Liver (tissue), 8 donors: ENCODE measurements at regions not wholly inside any gene's neighbourhood (a gene's known extent, or its start where the extent isn't known, plus 50 kb on each side); places are given as distances from the start of the nearest gene placed in this dataset.

Experiments used
- DNase-seq: peaks from one replicate; pipeline ENCODE4 v3.0.0-alpha.2; 2017; ENCODE audit warnings: low spot score
- H3K27ac ChIP-seq, 2 donors: one replicate each; pipeline ENCODE4 v1.7.0; 2013; ENCODE audit warnings: inconsistent platforms in 2 of 2, low read length in 2 of 2, control low read depth in 1 of 2, low read depth in 1 of 2, mild to moderate bottlenecking in 1 of 2
- H3K27me3 ChIP-seq, 4 donors: one replicate each; pipeline versions ENCODE4 v1.6.1 to v1.7.0; 2013; ENCODE audit warnings: low read length in 3 of 4, inconsistent platforms in 1 of 4, mild to moderate bottlenecking in 1 of 4, moderate library complexity in 1 of 4; ENCODE audit not compliant: control insufficient read depth in 4 of 4, insufficient read depth in 4 of 4
- H3K36me3 ChIP-seq, 4 donors: one replicate each; pipeline versions ENCODE4 v1.6.1 to v1.7.0; 2013; ENCODE audit warnings: low read length in 3 of 4, mild to moderate bottlenecking in 3 of 4, low read depth in 1 of 4, moderate library complexity in 1 of 4; ENCODE audit not compliant: control insufficient read depth in 4 of 4, insufficient read depth in 3 of 4
- H3K4me1 ChIP-seq, 4 donors: one replicate each; pipeline versions ENCODE4 v1.6.1 to v1.7.0; 2013; ENCODE audit warnings: low read length in 3 of 4, mild to moderate bottlenecking in 3 of 4, moderate library complexity in 1 of 4; ENCODE audit not compliant: control insufficient read depth in 4 of 4, insufficient read depth in 4 of 4
- H3K4me3 ChIP-seq, 3 donors: one replicate each; pipeline versions ENCODE4 v1.6.1 to v1.7.0; 2013; ENCODE audit warnings: low read length in 3 of 3, control low read depth in 1 of 3, low read depth in 1 of 3, mild to moderate bottlenecking in 1 of 3
- H3K9ac ChIP-seq, 2 donors: one replicate each; pipeline ENCODE4 v1.7.0; 2013; ENCODE audit warnings: low read length in 2 of 2, mild to moderate bottlenecking in 2 of 2, moderate library complexity in 2 of 2, control low read depth in 1 of 2, low read depth in 1 of 2
- H3K9me3 ChIP-seq, 4 donors: one replicate each; pipeline versions ENCODE4 v1.6.1 to v1.7.0; 2013; ENCODE audit warnings: low read length in 3 of 4; ENCODE audit not compliant: control insufficient read depth in 4 of 4
- ATF3 ChIP-seq: IDR thresholded peaks from 2 replicates; pipeline ENCODE4 v1.6.1; 2016; ENCODE audit warnings: antibody characterized with exemption
- CTCF ChIP-seq: fragments of 150-350 bp; IDR thresholded peaks from 2 replicates; pipeline ENCODE4 v1.5.1; 2017; ENCODE audit warnings: improper control_type of control experiment, low read depth, low read length; ENCODE audit not compliant: missing input control
- EGR1 ChIP-seq, 2 donors: IDR thresholded peaks; 2 replicates each; pipeline ENCODE4 v1.6.1; 2016 to 2018; ENCODE audit warnings: antibody characterized with exemption in 2 of 2, low read depth in 2 of 2
- FOXA1 ChIP-seq: IDR thresholded peaks from 2 replicates; pipeline ENCODE4 v1.6.1; 2016; ENCODE audit warnings: antibody characterized with exemption
- FOXA2 ChIP-seq: IDR thresholded peaks from 2 replicates; pipeline ENCODE4 v1.6.1; 2016; ENCODE audit warnings: antibody characterized with exemption
- GABPA ChIP-seq, 2 donors: IDR thresholded peaks in 1 of 2; conservative IDR thresholded peaks in 1 of 2; 2 replicates each; pipeline ENCODE4 v1.6.1; 2016; ENCODE audit warnings: antibody characterized with exemption in 2 of 2, mild to moderate bottlenecking in 1 of 2, moderate library complexity in 1 of 2
- HNF4G ChIP-seq: IDR thresholded peaks from 2 replicates; pipeline ENCODE4 v1.6.1; 2016; ENCODE audit warnings: antibody characterized with exemption
- JUND ChIP-seq, 2 donors: IDR thresholded peaks; 2 replicates each; pipeline ENCODE4 v1.6.1; 2016; ENCODE audit warnings: antibody characterized with exemption in 2 of 2
- NR2F2 ChIP-seq: IDR thresholded peaks from 2 replicates; pipeline ENCODE4 v1.6.1; 2016; ENCODE audit warnings: antibody characterized with exemption
- RAD21 ChIP-seq, 2 donors: IDR thresholded peaks; 2 replicates each; pipeline ENCODE4 v1.6.1; 2016; ENCODE audit warnings: antibody characterized with exemption in 2 of 2, mild to moderate bottlenecking in 2 of 2
- REST ChIP-seq: IDR thresholded peaks from 2 replicates; pipeline ENCODE4 v1.6.1; 2016; ENCODE audit warnings: antibody characterized with exemption, mild to moderate bottlenecking
- RXRA ChIP-seq, 2 donors: IDR thresholded peaks; 2 replicates each; pipeline ENCODE4 v1.6.1; 2017 to 2018; ENCODE audit warnings: antibody characterized with exemption in 2 of 2, mild to moderate bottlenecking in 1 of 2
- SP1 ChIP-seq: IDR thresholded peaks from 2 replicates; pipeline ENCODE4 v1.6.1; 2018; ENCODE audit warnings: antibody characterized with exemption, mild to moderate bottlenecking
- YY1 ChIP-seq: IDR thresholded peaks from 2 replicates; pipeline ENCODE4 v1.6.1; 2016; ENCODE audit warnings: antibody characterized with exemption, mild to moderate bottlenecking
- WGBS: extraction: QIAGEN DNeasy Blood & Tissue Kit; methylation state at CpG from one replicate; pipeline ENCODE4 v1.1.7; 2013; 5-methylcytosine and 5-hydroxymethylcytosine counted together
- donor health status: healthy.
- donor health status: healthy.
- donor health status: healthy.
- donor health status: healthy.
- donor health status: healthy.

GRCh38 chr3:5756443-5756842 lies 568.9 kb downstream of the EDEM1 start (continued):
- TF ChIP-seq CTCF (no peak), SP1 (no peak), ATF3 (no peak), EGR1 (IDR thresholded peaks at IDR 0.05; ENCODE audit: low read depth in 2 of 2) (no peak), NR2F2 (no peak), HNF4G (no peak), FOXA2 (no peak), RAD21 (IDR thresholded peaks at IDR 0.05) (no peak)

- Histone ChIP-seq H3K9ac (no peak overlapping the region), H3K4me3 (no peak overlapping the region), H3K36me3 (no peaks in the 10 kb centered on the region), H3K9me3 (no peaks in the 10 kb centered on the region), H3K4me1 (no peaks in the 10 kb centered on the region), H3K27ac (no peak overlapping the region), H3K27me3 (peaks cover 0 to 6% (median under 1%) of the 10 kb centered on the region in 4 donors)
- DNase-seq, result no peak
- 80% methylated on average over 7 of the region's 7 CpGs for WGBS
- TF ChIP-seq YY1, result no peak
Observed at GRCh38 chr3:5757213-5757804, 569.8 kb downstream of the EDEM1 start.

GRCh38 chr3:5758699-5759098 lies 571.2 kb downstream of the EDEM1 start:
- no peak for TF ChIP-seq CTCF
- TF ChIP-seq JUND (IDR thresholded peaks at IDR 0.05), result no peak
- no peak for TF ChIP-seq HNF4G
- no peak for TF ChIP-seq EGR1 (IDR thresholded peaks at IDR 0.05; ENCODE audit: low read depth in 2 of 2)
- 65% methylated on average over 6 of the region's 6 CpGs for WGBS
- DNase-seq, result no peak
- no peak overlapping the region for H3K27ac ChIP-seq
- H3K9me3 ChIP-seq, result no peaks in the 10 kb centered on the region
- H3K4me1 ChIP-seq, result no peaks in the 10 kb centered on the region
- H3K4me3 ChIP-seq, result no peak overlapping the region
- H3K36me3 ChIP-seq, result no peaks in the 10 kb centered on the region
- H3K27me3 ChIP-seq, result no peaks in the 10 kb centered on the region
- no peak overlapping the region for H3K9ac ChIP-seq

- H3K36me3 ChIP-seq, result no peaks in the 10 kb centered on the region
- H3K9ac ChIP-seq, result no peak overlapping the region
- H3K9me3 ChIP-seq, result no peaks in the 10 kb centered on the region
- no peak overlapping the region for H3K4me3 ChIP-seq
- DNase-seq, result no peak
- TF ChIP-seq SP1 (no peak), CTCF (no peak), NR2F2 (no peak), JUND (IDR thresholded peaks at IDR 0.05) (no peak), REST (no peak), RAD21 (IDR thresholded peaks at IDR 0.05) (no peak), ATF3 (no peak), EGR1 (IDR thresholded peaks at IDR 0.05; ENCODE audit: low read depth in 2 of 2) (no peak), GABPA (IDR thresholded peaks at IDR 0.05 in 1 of 2, conservative IDR thresholded peaks at IDR 0.05 in 1 of 2) (no peak), FOXA1 (no peak), RXRA (IDR thresholded peaks at IDR 0.05) (no peak)
- no peaks in the 10 kb centered on the region for H3K4me1 ChIP-seq
- 81% methylated on average over 3 of the region's 3 CpGs for WGBS
- no peak overlapping the region for H3K27ac ChIP-seq
- H3K27me3 ChIP-seq, result no peaks in the 10 kb centered on the region
Observed at GRCh38 chr3:5762506-5762905, 575.0 kb downstream of the EDEM1 start.
